H1 (cell line): ENCODE measurements at regions not wholly inside any gene's neighbourhood (a gene's known extent, or its start where the extent isn't known, plus 50 kb on each side); places are given as distances from the start of the nearest gene placed in this dataset.

Source experiments
- EZH2 ChIP-seq: fragments of 200-600 bp; sonication (generic); IDR thresholded peaks from 2 replicates; pipeline ENCODE4 v1.7.1; 2012; ENCODE audit warnings: low read depth, mild to moderate bottlenecking, moderate library complexity, low read length, inconsistent platforms; ENCODE audit not compliant: severe bottlenecking
- SP4 ChIP-seq: IDR thresholded peaks from 2 replicates; pipeline ENCODE4 v1.6.1; 2012; ENCODE audit warnings: low read length, inconsistent platforms
- ZNF274 ChIP-seq: IDR thresholded peaks from 2 replicates; pipeline ENCODE4 v1.7.0; 2012; ENCODE audit warnings: low read length, borderline replicate concordance; ENCODE audit errors: extremely low read depth
- TF ChIP-seq, protein P1 (sequence below): IDR thresholded peaks from 2 replicates; pipeline ENCODE4 v1.6.1; 2012; ENCODE audit warnings: inconsistent platforms

GRCh38 chr21:14750041-14750440, 203.9 kb upstream of the SAMSN1 start:
- TF ChIP-seq SP4 (no peak), EZH2 (no peak), ZNF274 (no peak)
- TF ChIP-seq, protein P1, sequence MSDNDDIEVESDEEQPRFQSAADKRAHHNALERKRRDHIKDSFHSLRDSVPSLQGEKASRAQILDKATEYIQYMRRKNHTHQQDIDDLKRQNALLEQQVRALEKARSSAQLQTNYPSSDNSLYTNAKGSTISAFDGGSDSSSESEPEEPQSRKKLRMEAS, result no peak
